Hematopoietic multipotent progenitor cell (in vitro differentiated cells): ENCODE measurements at regions not wholly inside any gene's neighbourhood (a gene's known extent, or its start where the extent isn't known, plus 50 kb on each side); places are given as distances from the start of the nearest gene placed in this dataset.
"Not testable (repeated sequence)": the region's sequence is repeated elsewhere in the genome, so short reads cannot be mapped to it uniquely, and the experiment has no call there.

Experiments used
- DNase-seq, 3 donors: peaks; one replicate each; pipeline ENCODE4 v3.0.0-alpha.2; 2011 to 2015; ENCODE audit warnings: low read depth in 2 of 3, low spot score in 2 of 3

DNA sequence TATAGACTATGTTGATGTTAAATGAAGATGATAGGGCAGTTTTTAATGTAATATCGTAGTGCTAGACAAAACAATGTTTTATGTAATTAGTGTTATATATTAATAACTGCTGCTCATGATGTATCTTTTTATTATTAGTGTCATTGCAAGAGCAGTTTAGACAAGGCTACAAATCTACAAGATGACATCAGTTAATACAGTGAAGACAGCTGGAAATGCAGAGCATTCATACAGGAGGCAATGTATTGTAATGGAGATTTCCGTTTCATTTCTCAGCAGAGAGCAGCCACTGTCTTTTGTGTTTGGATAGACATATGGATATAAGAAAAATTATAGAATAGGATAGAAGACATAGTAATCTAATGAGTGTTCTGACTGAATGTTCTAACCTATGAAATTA, 178.0 kb downstream of the FOXG1 start:
- DNase-seq: no peak

DNA sequence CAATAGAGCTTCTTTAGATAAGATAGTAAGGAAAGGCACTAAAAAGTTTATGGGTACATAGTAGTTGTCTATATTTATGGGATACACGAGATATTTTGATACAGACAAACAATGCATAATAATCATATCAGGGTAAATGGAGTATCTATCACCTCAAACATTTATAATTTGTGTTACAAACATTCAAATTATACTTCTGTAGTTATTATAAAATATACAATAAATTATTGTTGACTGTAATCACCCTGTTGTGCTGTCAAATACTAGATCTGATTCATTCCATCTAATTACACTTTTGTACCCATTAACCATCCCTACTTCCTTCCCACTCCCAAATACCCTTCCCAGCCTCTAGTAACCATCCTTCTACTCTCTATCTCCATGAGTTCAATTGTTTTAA, 179.7 kb downstream of the FOXG1 start:
- DNase-seq: no peak

- DNase-seq: no peak
These were observed 182.9 kb downstream of the FOXG1 start for GRCh38 chr14:28949503-28949902.

GRCh38 chr14:28952161-28952560, 185.6 kb downstream of the FOXG1 start:
- DNase-seq: no peak

DNA sequence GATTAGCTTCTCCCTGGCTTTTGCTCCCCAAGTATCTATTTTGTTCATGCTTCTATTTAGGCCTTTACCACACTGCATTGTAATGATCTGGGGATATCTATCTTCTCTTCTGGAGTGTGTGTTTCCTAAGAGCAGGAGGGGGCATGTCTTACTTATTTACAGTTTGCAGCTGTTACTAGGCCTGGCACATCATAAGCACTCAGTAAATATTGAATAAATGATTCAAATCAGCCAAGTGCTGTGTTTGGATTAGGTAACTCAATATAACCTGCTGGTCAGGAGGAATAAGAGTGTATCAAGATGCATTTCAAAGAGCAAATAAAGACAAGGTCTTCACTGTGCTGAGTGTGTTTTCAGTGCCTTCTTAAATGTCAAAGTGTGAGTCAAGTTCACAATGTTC, 186.1 kb downstream of the FOXG1 start:
- no peak for DNase-seq

GRCh38 chr14:28953973-28954372, 187.4 kb downstream of the FOXG1 start:
- DNase-seq: no peak

GRCh38 chr14:28966416-28967233, 200.0 kb downstream of the FOXG1 start:
- no peak for DNase-seq

GRCh38 chr14:28975084-28975483, 208.5 kb downstream of the FOXG1 start:
- no peak for DNase-seq

- DNase-seq: no peak
These were observed 215.6 kb downstream of the FOXG1 start for GRCh38 chr14:28982228-28982627.

GRCh38 chr14:28983279-28983678, 216.7 kb downstream of the FOXG1 start:
- DNase-seq: no peak

- DNase-seq: no peak
These were observed 220.9 kb downstream of the FOXG1 start for GRCh38 chr14:28987516-28987915.

DNA sequence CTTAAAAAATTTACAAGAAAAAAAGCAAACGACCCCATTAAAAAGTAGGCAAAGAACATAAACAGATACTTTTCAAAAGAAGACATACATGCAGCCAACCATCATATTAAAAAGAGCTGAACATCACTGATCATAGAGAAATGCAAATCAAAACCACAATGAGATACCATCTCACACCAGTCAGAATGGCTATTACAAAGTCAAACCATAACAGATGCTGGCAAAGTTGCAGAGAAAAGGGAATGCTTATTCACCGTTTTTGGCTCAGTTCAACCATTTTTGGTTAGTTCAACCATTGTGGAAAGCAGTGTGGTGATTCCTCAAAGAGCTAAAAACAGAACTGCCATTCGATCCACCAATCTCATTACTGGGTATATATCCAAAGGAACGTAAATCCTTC, 230.6 kb downstream of the FOXG1 start:
- not testable (repeated sequence) for DNase-seq

DNA sequence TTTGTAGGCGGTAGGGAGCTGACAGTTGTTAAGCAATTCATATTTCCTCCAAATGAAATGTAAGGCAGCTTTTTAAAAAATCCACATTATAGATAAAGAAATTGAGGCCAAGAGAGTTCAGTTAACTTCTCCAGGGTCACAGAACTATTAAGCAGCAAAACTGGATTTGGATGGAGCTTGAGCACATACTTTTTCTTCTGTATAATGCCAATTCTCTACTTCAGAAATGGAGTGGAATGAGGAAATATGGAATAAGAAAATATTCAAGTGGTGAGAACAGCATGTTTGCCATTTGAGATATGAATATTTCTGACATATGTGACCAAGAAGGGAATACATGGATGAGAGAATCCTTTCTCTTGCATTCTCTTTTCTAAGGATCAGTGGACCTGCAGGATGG, 233.1 kb downstream of the FOXG1 start:
- DNase-seq: no peak

GRCh38 chr14:29005647-29006046, 239.1 kb downstream of the FOXG1 start:
- no peak for DNase-seq

DNA sequence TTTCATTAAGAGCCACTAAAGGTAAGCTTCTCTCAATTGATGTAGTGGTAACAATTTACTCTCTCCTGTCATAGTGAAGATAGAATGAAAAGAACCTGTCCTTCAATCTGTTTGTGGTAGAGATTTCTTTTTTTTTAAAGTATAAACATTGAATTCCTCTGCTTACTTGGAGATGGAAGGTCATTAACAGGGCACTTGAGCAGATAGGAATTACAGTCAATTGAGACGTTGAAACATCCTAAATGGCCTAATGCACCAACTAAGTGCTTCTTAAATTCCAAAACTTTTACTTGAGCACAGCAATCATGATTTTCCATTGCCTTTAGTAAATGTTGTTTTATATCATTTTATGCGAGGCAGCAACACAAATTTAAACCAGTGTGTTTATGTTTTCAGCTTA, 241.4 kb downstream of the FOXG1 start:
- DNase-seq: no peak

DNA sequence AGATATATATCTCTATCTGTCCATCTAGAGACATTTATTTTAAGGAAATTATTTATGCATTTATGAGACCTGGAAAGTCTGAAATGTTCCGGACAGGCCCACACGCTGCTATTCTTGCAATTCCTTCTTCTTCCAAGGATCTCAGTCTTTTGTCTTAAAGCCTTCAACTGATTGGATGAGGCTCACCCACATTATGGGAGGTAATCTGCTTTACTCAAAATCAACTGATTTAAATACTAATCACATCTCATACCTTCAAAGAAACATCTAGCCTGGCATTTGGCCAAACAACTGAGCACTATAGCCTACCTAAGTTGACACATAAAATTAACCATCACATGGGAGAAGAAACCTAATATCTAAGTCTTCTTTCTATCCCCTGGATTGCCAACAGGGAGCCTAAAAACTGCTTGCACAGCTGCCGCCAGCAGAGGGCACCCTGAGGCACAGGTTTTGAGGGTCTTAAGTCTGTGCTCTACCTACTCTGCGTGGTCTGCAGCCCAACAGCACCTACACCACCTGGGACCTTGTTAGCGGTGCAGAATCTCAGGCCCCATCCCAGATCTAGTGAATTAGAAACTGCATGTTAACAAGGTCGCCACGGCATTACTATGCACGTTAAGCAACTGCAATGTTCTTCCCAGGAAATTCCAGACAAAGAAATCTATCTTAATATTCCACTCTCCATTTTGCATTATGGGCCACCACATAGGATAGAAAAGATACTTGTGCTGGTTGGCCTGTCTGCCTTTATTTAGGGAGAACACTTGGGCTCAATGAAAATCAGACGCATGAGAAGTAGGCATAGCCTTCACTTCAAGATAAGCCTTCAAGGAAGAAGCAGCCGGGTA, 249.7 kb downstream of the FOXG1 start:
- DNase-seq: peak in 2 of 3 donors; percentile 5 to 36

DNA sequence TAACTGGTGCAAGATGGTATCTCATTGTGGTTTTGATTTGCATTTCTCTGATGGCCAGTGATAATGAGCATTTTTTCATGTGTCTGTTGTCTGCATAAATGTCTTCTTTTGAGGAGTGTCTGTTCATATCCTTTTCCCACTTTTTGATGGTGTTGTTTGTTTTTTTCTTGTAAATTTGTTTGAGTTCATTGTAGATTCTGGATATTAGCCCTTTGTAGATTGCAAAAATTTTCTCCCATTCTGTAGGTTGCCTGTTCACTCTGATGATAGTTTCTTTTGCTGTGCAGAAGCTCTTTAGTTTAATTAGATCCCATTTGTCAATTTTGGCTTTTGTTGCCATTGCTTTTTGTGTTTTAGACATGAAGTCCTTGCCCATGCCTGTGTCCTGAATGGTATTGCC, 256.9 kb downstream of the FOXG1 start:
- not testable (repeated sequence) for DNase-seq

GRCh38 chr14:29027441-29027840, 260.9 kb downstream of the FOXG1 start:
- not testable (repeated sequence) for DNase-seq

GRCh38 chr14:29027941-29028705, 261.5 kb downstream of the FOXG1 start:
- not testable (repeated sequence) for DNase-seq

GRCh38 chr14:29028973-29029582, 262.5 kb downstream of the FOXG1 start:
- DNase-seq: no peak

- no peak for DNase-seq
These were observed 263.5 kb downstream of the FOXG1 start for GRCh38 chr14:29030121-29030520.
